ENCODE measurements at regions not wholly inside any gene's neighbourhood (a gene's known extent, or its start where the extent isn't known, plus 50 kb on each side); places are given as distances from the start of the nearest gene placed in this dataset.

GRCh38 chr5:27876071-27876470, 837.7 kb upstream of the CDH9 start:
- Histone ChIP-seq H4K20me1 (ENCODE audit: insufficient read depth, low read length) (no peaks in the 10 kb centered on the region), H3K4me3 (ENCODE audit: insufficient read depth, low read length) (no peak overlapping the region), H3K4me2 (ENCODE audit: insufficient read depth, low read length) (no peak overlapping the region), H3K27me3 (ENCODE audit: insufficient read depth, low read length) (no peaks in the 10 kb centered on the region), H3K4me1 (ENCODE audit: insufficient read depth, low read length) (no peaks in the 10 kb centered on the region), H2AFZ (ENCODE audit: low read length) (no peak overlapping the region), H3K36me3 (ENCODE audit: insufficient read depth, low read length) (no peaks in the 10 kb centered on the region), H3K27ac (ENCODE audit: low read depth, low read length) (no peak overlapping the region), H3K79me2 (ENCODE audit: insufficient read depth, low read length) (no peaks in the 10 kb centered on the region), H3K9me3 (ENCODE audit: low read depth, low read length) (peaks cover 2% of the 10 kb centered on the region)
- TF ChIP-seq CTCF (IDR thresholded peaks at IDR 0.05; ENCODE audit: extremely low read depth, low read depth, low read length) = no peak
- no peak for DNase-seq (ENCODE audit: insufficient read length, low spot score, missing footprints)

- Histone ChIP-seq H3K36me3 (ENCODE audit: insufficient read depth, low read length) (no peaks in the 10 kb centered on the region), H3K27ac (ENCODE audit: low read depth, low read length) (no peak overlapping the region), H4K20me1 (ENCODE audit: insufficient read depth, low read length) (no peaks in the 10 kb centered on the region), H3K79me2 (ENCODE audit: insufficient read depth, low read length) (no peaks in the 10 kb centered on the region), H2AFZ (ENCODE audit: low read length) (no peak overlapping the region), H3K4me2 (ENCODE audit: insufficient read depth, low read length) (no peak overlapping the region), H3K9me3 (ENCODE audit: low read depth, low read length) (peaks cover 2% of the 10 kb centered on the region), H3K4me1 (ENCODE audit: insufficient read depth, low read length) (no peaks in the 10 kb centered on the region), H3K27me3 (ENCODE audit: insufficient read depth, low read length) (no peaks in the 10 kb centered on the region), H3K4me3 (ENCODE audit: insufficient read depth, low read length) (no peak overlapping the region)
- DNase-seq (ENCODE audit: insufficient read length, low spot score, missing footprints) = no peak
- no peak for TF ChIP-seq CTCF (IDR thresholded peaks at IDR 0.05; ENCODE audit: extremely low read depth, low read depth, low read length)
Observed at GRCh38 chr5:27875148-27875547, 836.8 kb upstream of the CDH9 start.

GRCh38 chr5:27868292-27868691, 829.9 kb upstream of the CDH9 start:
- Histone ChIP-seq H3K36me3 (ENCODE audit: insufficient read depth, low read length) (no peaks in the 10 kb centered on the region), H3K79me2 (ENCODE audit: insufficient read depth, low read length) (no peaks in the 10 kb centered on the region), H3K4me1 (ENCODE audit: insufficient read depth, low read length) (no peaks in the 10 kb centered on the region), H3K4me3 (ENCODE audit: insufficient read depth, low read length) (no peak overlapping the region), H3K4me2 (ENCODE audit: insufficient read depth, low read length) (no peak overlapping the region), H4K20me1 (ENCODE audit: insufficient read depth, low read length) (no peaks in the 10 kb centered on the region), H3K27ac (ENCODE audit: low read depth, low read length) (no peak overlapping the region), H2AFZ (ENCODE audit: low read length) (no peak overlapping the region), H3K9me3 (ENCODE audit: low read depth, low read length) (no peaks in the 10 kb centered on the region), H3K27me3 (ENCODE audit: insufficient read depth, low read length) (no peaks in the 10 kb centered on the region)
- no peak for DNase-seq (ENCODE audit: insufficient read length, low spot score, missing footprints)
- TF ChIP-seq CTCF (IDR thresholded peaks at IDR 0.05; ENCODE audit: extremely low read depth, low read depth, low read length) = no peak

GRCh38 chr5:27855491-27855890, 817.1 kb upstream of the CDH9 start:
- no peak overlapping the region for H3K4me2 ChIP-seq (ENCODE audit: insufficient read depth, low read length)
- H3K27me3 ChIP-seq (ENCODE audit: insufficient read depth, low read length) = no peaks in the 10 kb centered on the region

More at GRCh38 chr5:27855491-27855890, 817.1 kb upstream of the CDH9 start:
- Histone ChIP-seq H3K79me2 (ENCODE audit: insufficient read depth, low read length) (no peaks in the 10 kb centered on the region), H3K36me3 (ENCODE audit: insufficient read depth, low read length) (no peaks in the 10 kb centered on the region), H2AFZ (ENCODE audit: low read length) (no peak overlapping the region), H3K4me1 (ENCODE audit: insufficient read depth, low read length) (no peaks in the 10 kb centered on the region), H3K27ac (ENCODE audit: low read depth, low read length) (no peak overlapping the region), H3K4me3 (ENCODE audit: insufficient read depth, low read length) (no peak overlapping the region), H4K20me1 (ENCODE audit: insufficient read depth, low read length) (no peaks in the 10 kb centered on the region), H3K9me3 (ENCODE audit: low read depth, low read length) (peaks cover 3% of the 10 kb centered on the region)
- DNase-seq (ENCODE audit: insufficient read length, low spot score, missing footprints) = no peak
- no peak for TF ChIP-seq CTCF (IDR thresholded peaks at IDR 0.05; ENCODE audit: extremely low read depth, low read depth, low read length)

Measured in osteoblast (primary cell).